Activated CD4-positive, alpha-beta T cell treated with anti-CD3 and anti-CD28 coated beads, Interleukin-2, amount 50 U/mL, for 48 hours (primary cell): ENCODE measurements at regions not wholly inside any gene's neighbourhood (a gene's known extent, or its start where the extent isn't known, plus 50 kb on each side); places are given as distances from the start of the nearest gene placed in this dataset.

ENCODE experiments used
- DNase-seq, 2 experiments: peaks; one replicate each; pipeline ENCODE4 v3.0.0-alpha.2; 2020

GRCh38 chr13:22062478-22063205 lies 391.8 kb downstream of the FGF9 start:
- DNase-seq = peak in 1 of 2 experiments; percentile 18

GRCh38 chr13:22063416-22064124 lies 392.7 kb downstream of the FGF9 start:
- no peak for DNase-seq

- DNase-seq = no peak
Measured at GRCh38 chr13:22064854-22065620, 394.2 kb downstream of the FGF9 start.

GRCh38 chr13:22073718-22074117 lies 402.8 kb downstream of the FGF9 start:
- DNase-seq = no peak

GRCh38 chr13:22074403-22074802 lies 403.5 kb downstream of the FGF9 start:
- DNase-seq = no peak

GRCh38 chr13:22076658-22077057 lies 405.8 kb downstream of the FGF9 start:
- DNase-seq = no peak

GRCh38 chr13:22077205-22077683 lies 406.4 kb downstream of the FGF9 start:
- DNase-seq = no peak

GRCh38 chr13:22077764-22078163 lies 406.9 kb downstream of the FGF9 start:
- no peak for DNase-seq

GRCh38 chr13:22079961-22080360 lies 409.1 kb downstream of the FGF9 start:
- DNase-seq = no peak

GRCh38 chr13:22080832-22081231 lies 410.0 kb downstream of the FGF9 start:
- no peak for DNase-seq

GRCh38 chr13:22081430-22081829 lies 410.6 kb downstream of the FGF9 start:
- DNase-seq = no peak

- no peak for DNase-seq
Measured at GRCh38 chr13:22082030-22082429, 411.2 kb downstream of the FGF9 start.

- DNase-seq = no peak
Measured at GRCh38 chr13:22082437-22083100, 411.7 kb downstream of the FGF9 start.

- no peak for DNase-seq
Measured at GRCh38 chr13:22085001-22085400, 414.1 kb downstream of the FGF9 start.

GRCh38 chr13:22086597-22087330 lies 415.9 kb downstream of the FGF9 start:
- no peak for DNase-seq

- no peak for DNase-seq
Measured at GRCh38 chr13:22090106-22090505, 419.2 kb downstream of the FGF9 start.

GRCh38 chr13:22091222-22091970 lies 420.5 kb downstream of the FGF9 start:
- DNase-seq = no peak

- DNase-seq = no peak
Measured at GRCh38 chr13:22091971-22092300, 421.1 kb downstream of the FGF9 start.

- DNase-seq = no peak
Measured at GRCh38 chr13:22092791-22093560, 422.1 kb downstream of the FGF9 start.

- DNase-seq = no peak
Measured at GRCh38 chr13:22095794-22096193, 424.9 kb downstream of the FGF9 start.

GRCh38 chr13:22099585-22099984 lies 428.7 kb downstream of the FGF9 start:
- DNase-seq = no peak
